ENCODE measurements at regions not wholly inside any gene's neighbourhood (a gene's known extent, or its start where the extent isn't known, plus 50 kb on each side); places are given as distances from the start of the nearest gene placed in this dataset.

- TF ChIP-seq EP300 (IDR thresholded peaks at IDR 0.05) (no peak), CTCF (IDR thresholded peaks at IDR 0.05) (no peak), POLR2A (IDR thresholded peaks at IDR 0.05) (no peak)
Measured at GRCh38 chr19:31037286-31037980, 311.8 kb downstream of the TSHZ3 start.

Measured in tibial nerve (tissue), 4 donors.